Right kidney (tissue), 1 donor: ENCODE measurements at regions not wholly inside any gene's neighbourhood (a gene's known extent, or its start where the extent isn't known, plus 50 kb on each side); places are given as distances from the start of the nearest gene placed in this dataset.

Experiments
- DNase-seq: peaks from one replicate; pipeline ENCODE4 v3.0.0-alpha.2; 2016

GRCh38 chr2:238724728-238725127 is 123.2 kb upstream of the TWIST2 start:
- no peak for DNase-seq

DNA sequence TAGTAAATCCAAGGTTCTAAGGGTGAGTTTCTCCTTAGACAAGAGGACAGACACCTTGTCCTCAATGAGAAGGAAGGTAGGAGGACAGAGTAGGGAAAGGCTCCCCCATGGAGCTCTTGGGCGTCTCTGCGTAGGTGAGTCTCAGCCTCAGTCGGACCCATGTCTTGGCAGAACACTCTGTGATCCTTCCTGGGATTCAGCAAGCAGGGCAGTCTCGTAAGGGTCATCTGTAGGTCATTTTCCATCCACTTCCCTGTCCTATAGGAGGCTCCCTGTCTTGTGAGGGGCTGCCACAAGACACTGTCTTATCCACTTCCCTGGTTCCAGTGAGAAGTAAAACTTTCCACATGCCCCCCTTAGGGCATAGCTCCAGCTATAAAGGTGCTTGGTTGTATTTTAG is 122.6 kb upstream of the TWIST2 start:
- DNase-seq, result no peak

GRCh38 chr2:238726670-238727584 is 121.0 kb upstream of the TWIST2 start:
- DNase-seq, result no peak

- DNase-seq, result no peak
These were observed 120.1 kb upstream of the TWIST2 start for GRCh38 chr2:238727585-238728329.

DNA sequence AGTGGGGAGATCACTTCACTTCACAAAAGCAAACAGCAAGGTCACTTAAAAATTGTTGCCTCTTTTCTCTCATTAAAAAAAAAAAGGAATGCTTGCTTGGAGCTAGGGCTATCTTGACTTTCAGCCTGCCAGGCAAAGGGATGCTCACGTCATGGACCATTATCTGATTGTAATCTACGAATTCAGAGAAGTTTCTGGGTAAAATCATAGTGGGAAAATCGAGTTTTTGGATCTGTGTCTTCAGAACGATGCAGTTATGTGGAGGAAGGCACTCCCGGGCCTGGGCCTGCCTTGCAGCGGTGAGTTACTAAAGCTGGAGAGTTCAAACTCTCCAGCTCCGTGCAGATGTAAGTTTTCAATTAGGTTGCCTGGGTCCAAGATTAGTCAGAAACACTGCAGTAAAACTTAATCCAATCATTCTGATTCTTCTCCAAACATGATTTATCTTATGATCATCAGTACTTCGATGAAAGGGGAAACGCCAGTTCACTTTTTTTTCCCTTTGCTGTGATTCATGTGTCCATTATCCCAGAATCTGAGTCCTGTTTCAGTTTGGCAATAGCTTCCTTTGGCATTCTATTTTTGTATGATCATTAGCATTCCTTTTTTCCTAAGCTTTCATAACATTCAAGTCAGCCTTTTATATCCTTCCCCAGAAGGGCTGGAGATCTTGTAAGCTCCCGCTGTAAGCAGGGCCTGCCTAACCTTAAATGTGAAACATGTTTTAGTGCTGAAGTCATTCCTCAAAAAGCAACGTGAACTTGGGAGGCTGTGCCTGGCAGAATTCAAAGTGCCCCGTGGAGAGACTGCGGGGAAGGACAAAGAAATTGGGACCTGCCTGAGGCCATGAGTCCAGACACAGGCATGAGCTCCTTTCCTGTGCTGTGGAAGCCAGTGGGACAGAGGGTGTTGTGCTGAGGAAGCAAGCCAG is 119.3 kb upstream of the TWIST2 start:
- no peak for DNase-seq

- DNase-seq, result no peak
These were observed 118.5 kb upstream of the TWIST2 start for GRCh38 chr2:238729261-238729935.

- no peak for DNase-seq
These were observed 117.8 kb upstream of the TWIST2 start for GRCh38 chr2:238730001-238730669.

DNA sequence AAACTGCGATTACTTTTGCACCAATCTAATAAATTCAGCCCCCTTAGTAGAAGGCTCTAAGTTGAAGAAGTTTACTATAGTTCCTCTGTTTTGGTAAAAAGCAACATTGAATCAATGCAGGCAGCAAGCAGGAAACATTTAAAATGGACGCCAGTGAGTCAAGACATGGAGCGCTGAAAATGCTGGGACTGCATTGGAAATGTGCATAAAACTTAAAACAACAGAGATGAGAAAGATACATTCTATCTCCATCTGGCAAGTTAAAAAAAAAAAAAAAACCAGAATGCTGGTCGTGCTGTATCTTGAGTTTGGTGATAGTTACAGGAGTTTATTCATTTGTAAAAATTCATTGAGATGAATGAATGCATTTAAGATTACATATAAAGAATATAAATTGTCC is 117.0 kb upstream of the TWIST2 start:
- no peak for DNase-seq

- DNase-seq, result no peak
These were observed 115.9 kb upstream of the TWIST2 start for GRCh38 chr2:238731961-238732360.

GRCh38 chr2:238738917-238739316 is 109.0 kb upstream of the TWIST2 start:
- DNase-seq, result no peak

GRCh38 chr2:238739668-238740067 is 108.2 kb upstream of the TWIST2 start:
- no peak for DNase-seq

- no peak for DNase-seq
These were observed 106.6 kb upstream of the TWIST2 start for GRCh38 chr2:238741277-238741676.

DNA sequence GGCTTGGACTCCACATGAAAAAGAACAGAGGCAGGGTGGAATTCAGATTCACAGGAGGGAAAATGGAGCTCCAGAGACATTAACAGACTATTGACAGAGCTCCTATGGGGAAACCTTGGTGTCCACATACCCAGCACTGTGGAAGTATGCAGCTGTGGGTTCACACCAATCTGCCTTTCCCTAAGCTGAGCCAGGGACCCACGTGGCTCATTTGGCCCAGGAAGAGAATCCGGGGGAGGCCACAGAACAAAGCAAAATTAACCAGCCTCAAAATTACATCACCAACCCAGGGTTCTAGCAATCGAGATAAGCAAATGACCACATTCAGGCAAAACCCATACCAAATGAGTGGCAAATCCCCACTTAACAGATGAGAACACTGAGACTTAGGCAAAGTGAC is 105.8 kb upstream of the TWIST2 start:
- no peak for DNase-seq

GRCh38 chr2:238742664-238743063 is 105.2 kb upstream of the TWIST2 start:
- no peak for DNase-seq

- DNase-seq, result no peak
These were observed 104.4 kb upstream of the TWIST2 start for GRCh38 chr2:238743243-238744065.

GRCh38 chr2:238744951-238745350 is 102.9 kb upstream of the TWIST2 start:
- DNase-seq, result no peak

DNA sequence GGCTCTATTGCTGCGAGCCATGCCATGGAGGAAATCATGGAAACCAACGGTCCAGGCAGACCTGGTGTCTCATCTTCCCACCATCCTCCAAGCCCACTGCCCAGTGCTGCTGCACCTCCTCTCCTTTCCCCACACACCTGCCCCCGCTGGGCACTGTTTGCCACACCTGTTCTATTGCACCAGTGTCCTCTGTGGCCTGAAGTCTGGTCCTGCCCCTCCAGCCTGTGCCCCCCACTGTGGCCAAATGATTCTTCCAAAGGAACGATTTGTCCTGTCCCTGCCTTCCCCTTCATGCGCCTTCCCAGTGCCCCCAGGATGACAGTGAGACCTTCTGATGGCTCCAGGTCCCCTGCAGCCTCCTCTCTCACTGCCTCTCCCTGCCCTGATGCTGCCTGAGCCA is 101.9 kb upstream of the TWIST2 start:
- DNase-seq, result no peak

GRCh38 chr2:238747114-238747513 is 100.8 kb upstream of the TWIST2 start:
- DNase-seq, result no peak

DNA sequence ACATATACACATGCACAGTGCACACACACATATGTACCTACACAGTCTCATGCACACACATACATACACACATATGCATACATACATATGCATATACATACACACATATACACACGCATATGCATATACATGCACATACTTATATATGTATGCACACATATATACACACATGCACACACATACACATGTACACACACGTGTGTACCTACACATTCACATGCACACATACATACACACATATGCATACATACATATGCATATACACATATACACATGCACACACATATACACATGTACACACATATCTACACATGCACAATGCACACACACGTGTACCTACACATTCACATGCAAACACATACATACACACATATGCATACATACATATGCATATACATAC is 100.3 kb upstream of the TWIST2 start:
- no peak for DNase-seq

DNA sequence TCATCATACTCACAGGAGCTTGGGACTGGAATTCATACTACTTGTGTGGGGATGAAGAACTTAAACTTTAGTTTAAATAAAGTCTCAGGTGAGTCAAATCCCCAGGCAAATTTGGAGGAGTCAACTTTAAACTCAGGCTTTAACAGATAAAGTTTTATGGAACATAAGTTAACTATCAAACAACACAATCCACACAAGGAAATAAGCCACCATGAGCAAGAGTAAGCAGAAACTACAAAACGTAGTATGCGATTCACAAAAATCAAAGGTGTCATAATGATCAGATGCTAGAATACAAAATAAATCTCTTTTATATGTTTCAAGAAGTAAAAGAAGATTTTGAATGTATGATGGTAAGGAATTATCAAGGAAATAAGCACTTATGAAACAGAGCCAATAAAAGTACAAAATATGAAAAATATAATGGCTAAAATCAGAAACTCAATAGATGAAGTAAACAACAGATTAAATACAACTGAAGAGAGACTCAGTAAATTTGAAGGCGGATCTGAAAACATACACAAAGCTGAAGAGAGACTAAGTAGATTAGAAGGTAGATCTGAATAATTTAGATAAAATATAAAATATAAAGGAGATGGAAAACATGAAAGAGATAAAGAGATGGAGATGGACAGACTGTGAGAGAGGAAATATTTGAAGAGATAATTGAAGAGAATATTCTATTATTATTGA is 97.5 kb upstream of the TWIST2 start:
- no peak for DNase-seq
